GM18873 (cell line): ENCODE measurements at regions not wholly inside any gene's neighbourhood (a gene's known extent, or its start where the extent isn't known, plus 50 kb on each side); places are given as distances from the start of the nearest gene placed in this dataset.

Source experiments
- ATAC-seq: cut with Tn5 transposase; IDR thresholded peaks from one replicate; pipeline ENCODE4 v1.9.1; 2021; ENCODE audit warnings: mild to moderate bottlenecking, moderate library complexity, moderate number of reproducible peaks; ENCODE audit not compliant: unreplicated experiment, low FRiP score

GRCh38 chr10:128853537-128853936, 613.5 kb upstream of the MGMT start:
- no peak for ATAC-seq

GRCh38 chr10:128854204-128854603, 612.8 kb upstream of the MGMT start:
- ATAC-seq, result no peak

DNA sequence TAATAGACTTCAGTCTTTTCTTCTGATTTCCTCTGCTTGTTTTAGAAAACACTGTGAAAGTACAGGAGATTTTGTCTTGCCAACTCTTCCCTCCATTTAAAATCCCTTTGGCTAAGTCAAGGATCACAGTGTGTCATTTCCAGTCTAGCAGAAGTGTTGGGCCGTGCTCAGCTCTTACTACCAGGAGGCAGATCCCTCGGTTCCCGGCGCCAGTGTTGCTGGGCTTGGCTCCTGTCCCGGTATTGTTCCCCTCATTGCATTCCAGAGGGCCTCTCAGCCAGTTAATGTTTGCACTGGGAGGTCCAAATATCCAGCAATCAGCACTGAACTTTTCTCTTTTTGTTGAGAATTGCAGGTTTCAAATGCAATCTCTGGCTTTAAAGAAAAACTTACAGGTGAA, 612.1 kb upstream of the MGMT start:
- ATAC-seq, result no peak

- ATAC-seq, result no peak
Observed at GRCh38 chr10:128855618-128856428, 611.2 kb upstream of the MGMT start.

DNA sequence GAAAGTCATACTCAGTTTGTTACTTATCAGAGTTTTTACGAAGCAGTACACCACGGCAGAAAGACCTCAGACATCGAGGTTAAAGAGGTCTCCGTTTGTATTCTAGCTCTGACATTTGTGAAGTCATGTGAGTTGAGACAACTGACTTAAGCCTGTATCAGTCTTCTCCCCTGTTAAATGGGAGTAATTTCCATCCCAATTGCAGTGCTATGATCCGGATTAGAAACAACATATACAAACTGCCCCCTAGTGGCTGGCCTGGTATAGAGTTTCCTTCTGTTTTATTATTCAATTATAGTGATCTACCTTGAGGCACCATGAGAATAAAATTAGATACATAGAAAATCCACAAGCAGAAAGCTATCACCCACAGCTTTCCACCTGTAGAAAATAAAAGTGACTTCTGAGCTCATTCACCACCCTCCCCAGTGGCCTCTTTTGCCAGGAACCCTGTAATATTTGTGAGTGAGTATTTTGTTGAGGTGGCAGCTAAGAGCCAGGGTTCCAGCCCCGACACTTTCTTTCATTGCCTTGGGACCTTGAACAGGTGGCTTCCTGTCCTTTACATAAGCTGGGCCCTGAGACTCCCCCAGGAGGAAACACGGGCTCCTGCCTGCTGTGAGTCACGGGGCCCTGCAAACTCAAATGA, 607.2 kb upstream of the MGMT start:
- ATAC-seq, result no peak

- ATAC-seq, result no peak
Observed at GRCh38 chr10:128860574-128860973, 606.5 kb upstream of the MGMT start.

GRCh38 chr10:128861018-128861901, 605.8 kb upstream of the MGMT start:
- no peak for ATAC-seq

DNA sequence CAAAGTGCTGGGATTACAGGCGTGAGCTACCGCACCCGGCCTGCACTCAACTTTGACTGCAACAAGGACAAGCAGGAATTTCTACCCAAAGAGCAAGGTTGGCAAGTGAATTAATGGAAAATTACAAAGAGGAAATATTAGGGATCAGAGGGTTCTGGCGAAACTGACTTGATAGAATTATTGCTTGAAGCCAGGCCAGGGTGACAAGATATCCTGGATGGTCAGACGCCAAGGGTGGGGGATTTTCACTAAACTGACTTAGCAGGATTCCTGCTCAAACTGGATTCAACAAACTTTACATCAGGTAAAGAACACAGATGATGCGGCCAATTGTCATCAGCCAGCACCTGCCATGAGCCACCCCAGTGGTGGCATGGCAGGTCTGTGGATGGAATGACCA, 603.6 kb upstream of the MGMT start:
- ATAC-seq, result no peak

DNA sequence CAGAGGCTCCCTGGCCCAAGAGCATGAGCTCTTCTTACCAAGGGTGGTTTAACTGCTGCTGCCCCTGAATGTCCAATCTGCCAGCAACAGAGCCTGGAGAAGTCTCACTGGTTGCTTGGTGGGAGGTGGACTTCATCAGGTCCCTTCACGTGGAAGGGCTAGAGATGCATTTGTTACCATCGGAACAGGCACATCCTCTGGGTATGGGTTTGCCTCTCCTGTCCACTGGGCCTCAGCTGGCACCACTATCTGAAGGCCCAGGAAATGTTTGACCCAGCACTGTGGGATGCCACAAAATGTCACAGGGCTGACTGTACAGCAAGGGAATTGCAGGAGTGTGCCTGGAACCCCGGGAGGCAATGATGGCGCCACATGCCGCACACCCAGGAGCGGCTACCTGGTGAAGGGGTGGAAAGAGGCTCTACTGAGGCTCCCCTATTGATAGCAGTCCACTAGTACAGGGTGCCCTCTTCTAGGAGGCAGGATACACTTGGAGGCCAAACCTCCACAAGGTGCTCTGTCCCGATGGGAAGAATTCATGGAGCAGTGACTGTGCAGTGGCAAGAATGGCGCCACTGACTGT, 603.1 kb upstream of the MGMT start:
- ATAC-seq, result no peak

DNA sequence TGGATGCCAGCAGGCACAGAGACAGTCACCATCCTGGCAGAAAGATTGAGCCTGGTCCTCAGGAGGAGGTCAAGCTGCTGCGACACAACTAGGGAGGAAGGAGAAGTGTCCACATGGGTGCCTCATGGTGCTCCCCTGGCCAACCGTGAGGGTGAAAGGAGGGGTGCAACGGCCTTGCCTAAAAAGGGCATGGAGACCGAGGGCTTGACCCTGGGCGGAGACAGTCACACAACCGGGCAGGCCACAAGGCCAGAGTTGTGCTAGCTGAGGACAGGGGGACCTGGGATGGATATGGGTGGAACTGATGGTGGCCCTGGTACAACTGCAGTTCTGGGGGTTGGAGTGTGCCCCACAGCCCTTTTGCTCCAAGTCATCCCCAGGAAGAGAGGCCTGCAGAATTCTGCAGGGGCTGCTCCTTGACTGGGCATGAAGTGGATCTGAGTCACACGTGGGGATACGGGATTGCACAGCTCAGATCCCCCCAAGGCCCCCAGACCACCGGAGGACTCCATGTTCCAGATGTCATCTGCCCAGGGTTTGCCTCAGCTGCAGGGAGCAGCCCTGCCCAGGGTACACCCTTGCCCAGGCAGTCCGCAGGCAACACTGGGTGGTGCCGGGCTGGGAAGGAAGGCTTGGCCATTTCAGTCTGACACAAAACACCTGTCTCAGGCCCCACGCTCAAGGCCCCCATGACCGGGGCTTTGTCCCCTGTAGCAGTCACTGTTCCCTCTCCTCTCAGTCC, 602.3 kb upstream of the MGMT start:
- ATAC-seq, result no peak

- ATAC-seq, result no peak
Observed at GRCh38 chr10:128865436-128866195, 601.4 kb upstream of the MGMT start.

- no peak for ATAC-seq
Observed at GRCh38 chr10:128866551-128866950, 600.5 kb upstream of the MGMT start.

- no peak for ATAC-seq
Observed at GRCh38 chr10:128867210-128867609, 599.8 kb upstream of the MGMT start.

DNA sequence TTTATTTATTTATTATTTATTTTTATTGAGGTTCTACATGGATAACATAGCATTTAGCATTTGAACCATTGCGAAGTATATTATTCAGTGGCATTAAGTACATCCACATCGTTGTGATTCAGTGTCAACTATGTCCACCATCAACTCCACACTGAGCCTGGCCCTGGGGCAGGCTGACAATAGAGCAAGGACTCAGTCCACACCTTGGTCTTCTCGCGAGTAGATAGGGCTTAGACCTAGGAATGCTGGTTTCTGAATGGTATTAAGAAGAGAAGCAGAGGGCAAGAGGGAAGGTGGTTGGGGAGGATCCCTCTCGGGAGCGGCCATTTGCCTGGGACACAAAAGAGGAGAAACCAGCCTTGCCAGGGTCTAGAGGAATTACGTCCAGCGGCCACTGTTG, 599.2 kb upstream of the MGMT start:
- ATAC-seq, result no peak

- no peak for ATAC-seq
Observed at GRCh38 chr10:128868481-128868880, 598.6 kb upstream of the MGMT start.

DNA sequence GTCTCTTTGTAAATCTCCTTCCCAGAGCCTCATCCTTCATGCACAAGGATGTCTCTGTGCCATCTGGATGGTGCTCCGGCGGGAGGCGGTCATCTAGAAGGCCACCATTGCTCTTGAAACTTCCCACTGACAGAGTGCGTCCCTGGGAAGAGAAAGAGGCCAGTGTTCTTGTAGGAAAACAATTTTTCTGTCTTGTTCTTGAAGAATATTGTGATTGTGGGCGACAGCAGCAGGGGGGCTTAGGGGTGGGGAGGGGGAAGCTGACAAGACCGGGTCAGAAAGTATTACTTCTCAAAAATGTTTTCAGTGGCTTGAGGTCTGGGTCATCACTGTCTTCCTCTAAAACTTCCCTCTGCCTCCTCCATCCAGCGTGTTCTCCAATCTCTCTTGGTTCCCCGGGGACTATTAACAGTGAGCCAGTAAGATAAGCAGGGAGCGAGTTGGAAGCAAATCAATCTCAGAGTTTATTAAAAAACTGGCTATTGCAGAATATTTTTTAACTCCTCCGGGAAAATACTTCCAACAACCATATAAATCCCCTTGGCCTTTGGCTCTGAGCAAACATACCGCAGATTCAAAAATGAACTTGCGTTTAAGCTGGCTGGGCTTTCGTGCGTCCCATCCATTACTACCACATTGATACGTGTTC, 597.8 kb upstream of the MGMT start:
- no peak for ATAC-seq

- no peak for ATAC-seq
Observed at GRCh38 chr10:128870830-128871597, 596.0 kb upstream of the MGMT start.

DNA sequence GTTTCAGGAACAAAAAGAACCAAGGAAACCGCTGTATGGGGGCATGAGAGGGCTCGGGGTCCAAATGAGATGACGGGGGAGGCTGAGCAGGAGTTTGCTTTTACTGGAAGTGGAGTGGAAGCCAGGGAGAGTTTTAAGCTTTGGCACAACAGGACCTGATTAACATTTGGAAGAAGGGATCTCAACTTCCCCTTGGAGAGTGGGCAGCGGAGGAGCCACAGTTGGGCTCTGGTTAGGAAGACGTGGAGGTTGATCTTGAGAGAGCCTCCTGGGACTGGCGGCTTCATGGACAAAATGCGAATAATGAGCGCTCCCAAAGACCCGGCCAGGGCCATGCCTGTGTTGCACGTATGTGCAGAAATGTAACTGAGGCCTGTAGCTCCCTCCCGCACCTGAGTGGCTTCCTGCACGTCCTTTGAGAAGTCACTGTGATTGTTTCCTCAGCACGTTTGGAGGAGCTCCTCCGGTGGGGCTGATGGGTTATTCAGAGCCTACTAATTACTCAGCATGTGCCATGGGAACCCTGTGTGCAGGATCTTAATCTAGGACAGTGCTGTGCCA, 595.3 kb upstream of the MGMT start:
- no peak for ATAC-seq
